ENCODE measurements at regions not wholly inside any gene's neighbourhood (a gene's known extent, or its start where the extent isn't known, plus 50 kb on each side); places are given as distances from the start of the nearest gene placed in this dataset.

DNA sequence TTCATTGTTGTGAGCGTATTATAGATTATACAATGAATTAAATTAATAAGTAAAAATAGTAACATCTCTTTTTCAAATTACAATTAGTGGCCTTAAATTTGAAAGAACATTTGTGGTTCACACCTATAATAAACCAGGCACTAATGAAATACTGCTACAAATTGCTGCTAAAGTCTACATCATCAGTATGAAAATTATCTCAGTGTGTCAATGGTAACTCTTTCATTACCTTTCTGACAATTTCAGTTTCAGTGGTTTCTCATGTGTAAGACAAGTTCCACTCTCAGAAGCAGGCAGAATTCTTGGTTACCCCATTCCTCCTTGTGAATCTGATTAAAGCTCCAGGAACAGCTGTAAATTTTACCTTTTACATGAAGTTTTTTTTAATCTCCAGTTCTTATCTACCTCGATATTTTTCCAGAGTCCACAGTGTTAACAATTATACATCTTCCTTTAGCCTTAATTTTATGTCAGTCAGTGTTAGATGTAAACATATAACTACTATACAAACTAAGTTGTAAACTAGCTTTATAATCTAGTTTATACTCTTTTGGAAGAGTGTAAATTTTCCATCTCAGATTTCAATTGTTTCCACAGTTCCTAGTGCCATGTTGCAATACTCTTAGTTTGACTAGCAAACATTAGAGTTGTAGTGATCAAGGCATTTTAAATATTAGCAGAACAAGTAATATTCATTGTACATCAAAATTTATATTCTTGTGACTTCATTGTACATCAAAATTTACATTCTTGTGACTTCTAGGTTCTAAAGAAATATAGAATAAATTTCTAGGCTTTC lies 1038.4 kb downstream of the EPHA7 start:
- TF ChIP-seq, protein P1, sequence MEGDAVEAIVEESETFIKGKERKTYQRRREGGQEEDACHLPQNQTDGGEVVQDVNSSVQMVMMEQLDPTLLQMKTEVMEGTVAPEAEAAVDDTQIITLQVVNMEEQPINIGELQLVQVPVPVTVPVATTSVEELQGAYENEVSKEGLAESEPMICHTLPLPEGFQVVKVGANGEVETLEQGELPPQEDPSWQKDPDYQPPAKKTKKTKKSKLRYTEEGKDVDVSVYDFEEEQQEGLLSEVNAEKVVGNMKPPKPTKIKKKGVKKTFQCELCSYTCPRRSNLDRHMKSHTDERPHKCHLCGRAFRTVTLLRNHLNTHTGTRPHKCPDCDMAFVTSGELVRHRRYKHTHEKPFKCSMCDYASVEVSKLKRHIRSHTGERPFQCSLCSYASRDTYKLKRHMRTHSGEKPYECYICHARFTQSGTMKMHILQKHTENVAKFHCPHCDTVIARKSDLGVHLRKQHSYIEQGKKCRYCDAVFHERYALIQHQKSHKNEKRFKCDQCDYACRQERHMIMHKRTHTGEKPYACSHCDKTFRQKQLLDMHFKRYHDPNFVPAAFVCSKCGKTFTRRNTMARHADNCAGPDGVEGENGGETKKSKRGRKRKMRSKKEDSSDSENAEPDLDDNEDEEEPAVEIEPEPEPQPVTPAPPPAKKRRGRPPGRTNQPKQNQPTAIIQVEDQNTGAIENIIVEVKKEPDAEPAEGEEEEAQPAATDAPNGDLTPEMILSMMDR (IDR thresholded peaks at IDR 0.05), result no peak
- TF ChIP-seq POLR2A (IDR thresholded peaks at IDR 0.05), result no peak

Measured in body of pancreas (tissue), 4 donors.